Hepatocyte (in vitro differentiated cells): ENCODE measurements at regions not wholly inside any gene's neighbourhood (a gene's known extent, or its start where the extent isn't known, plus 50 kb on each side); places are given as distances from the start of the nearest gene placed in this dataset.

Source experiments
- EZH2 ChIP-seq: fragments of 200-600 bp; sonication (generic); IDR thresholded peaks from 2 replicates; pipeline ENCODE4 v1.6.1; 2016; ENCODE audit warnings: antibody characterized with exemption, mild to moderate bottlenecking, borderline replicate concordance
- TF ChIP-seq, protein P1 (sequence below): fragments of 200-600 bp; sonication (generic); IDR thresholded peaks from 2 replicates; pipeline ENCODE4 v1.5.1; 2016; ENCODE audit warnings: antibody characterized with exemption, mild to moderate bottlenecking; ENCODE audit not compliant: poor library complexity

DNA sequence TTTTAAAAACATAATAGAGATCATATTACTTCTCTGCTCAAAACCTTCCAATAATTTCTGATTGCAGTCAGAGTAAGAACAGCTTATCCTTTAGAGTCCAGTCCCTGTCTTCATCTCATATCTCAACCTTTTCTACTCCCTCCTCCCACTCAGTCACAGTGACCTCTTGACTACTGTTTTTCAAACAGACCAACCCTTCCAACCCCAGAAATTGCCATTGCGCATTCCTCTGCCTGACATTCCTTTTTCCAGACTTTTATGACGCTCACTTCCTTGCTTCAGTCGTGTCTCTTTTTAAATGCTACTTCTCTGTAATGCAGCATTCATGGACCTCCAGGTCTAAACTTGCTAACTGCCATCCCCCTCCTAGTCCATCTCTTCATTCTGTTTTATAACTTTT lies 800.5 kb downstream of the BRINP1 start:
- TF ChIP-seq, protein P1, sequence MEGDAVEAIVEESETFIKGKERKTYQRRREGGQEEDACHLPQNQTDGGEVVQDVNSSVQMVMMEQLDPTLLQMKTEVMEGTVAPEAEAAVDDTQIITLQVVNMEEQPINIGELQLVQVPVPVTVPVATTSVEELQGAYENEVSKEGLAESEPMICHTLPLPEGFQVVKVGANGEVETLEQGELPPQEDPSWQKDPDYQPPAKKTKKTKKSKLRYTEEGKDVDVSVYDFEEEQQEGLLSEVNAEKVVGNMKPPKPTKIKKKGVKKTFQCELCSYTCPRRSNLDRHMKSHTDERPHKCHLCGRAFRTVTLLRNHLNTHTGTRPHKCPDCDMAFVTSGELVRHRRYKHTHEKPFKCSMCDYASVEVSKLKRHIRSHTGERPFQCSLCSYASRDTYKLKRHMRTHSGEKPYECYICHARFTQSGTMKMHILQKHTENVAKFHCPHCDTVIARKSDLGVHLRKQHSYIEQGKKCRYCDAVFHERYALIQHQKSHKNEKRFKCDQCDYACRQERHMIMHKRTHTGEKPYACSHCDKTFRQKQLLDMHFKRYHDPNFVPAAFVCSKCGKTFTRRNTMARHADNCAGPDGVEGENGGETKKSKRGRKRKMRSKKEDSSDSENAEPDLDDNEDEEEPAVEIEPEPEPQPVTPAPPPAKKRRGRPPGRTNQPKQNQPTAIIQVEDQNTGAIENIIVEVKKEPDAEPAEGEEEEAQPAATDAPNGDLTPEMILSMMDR: no peak
- TF ChIP-seq EZH2: no peak
